HG02571 (cell line): ENCODE measurements at regions not wholly inside any gene's neighbourhood (a gene's known extent, or its start where the extent isn't known, plus 50 kb on each side); places are given as distances from the start of the nearest gene placed in this dataset.

Experiments used
- ATAC-seq: cut with Tn5 transposase; IDR thresholded peaks from one replicate; pipeline ENCODE4 v1.9.1; 2021; ENCODE audit warnings: mild to moderate bottlenecking, moderate library complexity; ENCODE audit not compliant: unreplicated experiment

DNA sequence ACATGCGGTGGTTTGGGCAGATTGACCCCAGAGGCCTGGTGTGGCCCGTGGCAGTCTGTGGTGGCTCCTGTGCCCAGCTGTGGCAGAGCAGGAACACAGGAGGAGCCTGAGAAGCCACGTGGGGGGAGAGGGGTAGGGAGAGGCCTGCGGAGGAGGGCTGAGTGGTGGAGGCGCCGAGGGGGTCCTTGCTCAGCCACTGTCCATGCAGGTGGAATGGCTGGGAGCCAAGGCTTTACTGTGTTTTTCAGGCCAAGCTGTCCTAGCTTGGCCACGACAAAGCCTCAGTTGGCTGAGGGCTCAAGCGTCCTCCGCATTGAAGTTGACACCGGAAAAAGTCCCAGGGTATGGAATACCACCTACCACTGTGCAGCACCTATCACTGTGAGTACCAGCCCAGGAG, 107.0 kb downstream of the VEGFA start:
- no peak for ATAC-seq

DNA sequence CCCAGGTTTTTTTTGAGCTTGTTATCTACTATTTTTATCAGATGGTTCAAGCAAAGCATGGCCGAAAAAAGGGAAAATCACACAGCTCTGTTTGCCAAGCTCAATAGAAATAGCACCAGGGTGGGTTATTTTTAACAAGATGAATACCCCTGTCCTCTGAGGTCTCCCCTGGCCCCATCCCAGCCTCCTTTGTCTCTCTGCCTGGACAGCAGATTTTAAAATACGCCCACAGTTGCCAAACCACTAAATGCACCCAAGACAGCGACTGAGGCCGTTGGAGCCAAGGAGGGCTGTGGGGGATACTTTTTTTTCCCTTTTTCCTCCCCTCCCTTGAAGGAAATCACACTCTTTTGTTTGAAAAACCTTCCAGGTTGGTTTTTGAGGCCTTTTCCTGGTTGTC, 106.6 kb downstream of the VEGFA start:
- ATAC-seq = no peak

DNA sequence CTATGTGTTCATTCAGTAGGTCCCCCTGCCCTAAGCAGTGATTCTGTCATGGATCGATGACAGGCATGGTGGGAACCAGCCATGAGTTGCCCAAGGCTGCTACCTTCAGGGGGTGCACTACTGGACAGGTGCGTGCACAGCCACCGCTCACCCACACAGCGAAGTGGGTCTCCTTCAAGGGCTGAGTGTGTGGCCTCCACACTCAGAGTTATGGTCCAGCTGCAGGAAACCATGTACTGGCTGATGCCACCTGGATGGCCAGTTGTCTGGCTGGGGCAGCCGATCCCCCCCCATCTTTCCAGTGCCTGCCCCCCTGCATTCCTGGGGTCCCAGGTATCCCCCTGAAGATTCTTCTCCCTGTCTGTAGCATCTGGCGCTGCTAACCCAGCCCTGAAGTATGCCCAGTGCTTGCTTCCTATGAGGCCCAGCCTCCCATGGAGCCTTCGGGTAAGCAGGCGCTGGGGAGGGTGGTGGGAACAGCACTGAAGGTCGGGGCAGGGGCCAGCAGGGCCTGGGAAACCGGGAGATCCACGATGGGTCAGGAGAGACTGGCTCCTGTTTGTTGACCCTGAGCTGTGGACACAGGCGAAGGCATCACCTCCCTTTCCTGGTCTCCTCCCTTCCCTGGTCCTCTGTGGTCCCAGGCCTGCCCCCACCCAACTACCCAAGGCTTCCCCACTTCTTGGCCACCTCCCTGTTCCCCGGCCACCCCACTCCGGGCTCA, 106.0 kb downstream of the VEGFA start:
- ATAC-seq = no peak

DNA sequence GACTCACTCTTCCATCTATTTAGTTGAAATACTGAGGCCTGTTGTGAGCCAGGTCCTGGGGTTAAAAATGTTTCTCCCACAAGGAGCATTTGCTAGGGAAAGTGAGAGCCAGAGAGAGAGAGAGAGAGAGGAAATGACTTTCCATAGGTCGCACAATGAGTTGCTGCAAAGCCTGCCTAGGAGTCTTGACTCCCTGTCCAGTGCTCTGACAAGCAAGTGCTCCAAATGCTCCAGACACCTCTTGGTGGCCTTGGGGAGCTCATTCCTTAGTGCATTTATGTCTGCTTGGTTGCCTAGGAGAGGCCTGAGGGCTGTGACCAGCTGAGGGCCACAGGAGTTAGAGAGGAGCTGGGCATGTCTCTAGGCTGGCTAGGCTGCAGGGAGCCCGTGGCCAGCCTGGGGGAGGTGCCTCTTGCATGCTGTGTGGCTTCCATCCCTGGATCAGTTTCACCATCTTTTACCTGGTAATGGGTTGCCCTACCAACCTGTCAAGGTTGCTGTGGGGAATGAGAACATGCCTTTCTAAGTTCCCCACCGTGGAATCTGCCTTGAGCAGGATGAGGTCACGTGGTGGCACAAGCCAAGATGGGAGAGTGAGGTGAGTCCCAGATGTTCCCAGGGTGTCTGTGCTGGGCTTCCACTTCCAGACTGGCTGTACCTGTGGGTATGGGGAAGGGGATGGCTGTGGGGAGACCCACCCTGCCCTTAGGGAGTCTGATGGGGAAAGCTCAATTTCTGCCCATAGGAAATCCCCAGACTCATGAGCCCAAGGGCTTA, 105.0 kb downstream of the VEGFA start:
- no peak for ATAC-seq

DNA sequence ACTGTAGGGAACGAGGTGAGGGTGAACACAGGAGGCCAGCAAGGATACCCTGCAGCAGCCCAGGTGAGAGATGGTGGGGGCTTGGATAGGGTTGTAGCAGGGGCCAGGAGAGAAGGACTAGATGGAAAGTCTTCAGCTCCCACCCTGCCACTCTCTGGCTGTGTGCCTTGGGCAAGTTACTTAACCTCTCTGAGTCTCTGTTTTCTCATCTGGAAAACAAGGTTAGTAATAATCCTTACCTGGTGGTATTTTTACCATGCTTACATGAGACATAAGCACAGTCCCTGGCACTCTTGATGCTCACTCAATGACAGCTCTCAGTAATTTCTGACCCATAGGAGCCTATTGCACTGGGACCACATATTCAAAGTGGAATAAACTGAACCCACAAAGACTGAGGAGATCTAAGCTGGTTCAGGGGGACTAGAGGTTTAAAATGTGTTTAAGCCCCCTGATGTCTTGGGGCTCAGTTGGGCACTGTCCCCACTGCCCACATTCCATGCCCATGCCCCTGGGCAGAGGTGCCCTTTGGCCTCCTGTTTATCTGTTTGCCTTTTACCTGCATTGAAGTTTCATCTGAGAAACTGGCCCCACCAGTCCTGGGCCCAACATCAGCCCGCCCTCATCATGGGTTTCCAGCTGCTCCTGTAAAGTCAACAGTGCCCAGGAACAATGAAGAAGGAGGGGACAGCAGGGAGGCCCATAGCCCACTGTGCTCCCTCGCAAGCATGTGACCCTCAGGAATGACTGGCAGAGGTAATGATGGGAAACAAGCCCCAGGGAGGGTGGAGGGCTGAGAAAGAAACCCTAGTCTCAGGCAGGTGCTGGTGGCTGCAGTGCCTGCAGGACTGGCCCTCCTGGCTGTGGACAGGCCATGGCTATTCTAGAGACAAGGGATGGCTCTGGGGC, 104.0 kb downstream of the VEGFA start:
- ATAC-seq = no peak

DNA sequence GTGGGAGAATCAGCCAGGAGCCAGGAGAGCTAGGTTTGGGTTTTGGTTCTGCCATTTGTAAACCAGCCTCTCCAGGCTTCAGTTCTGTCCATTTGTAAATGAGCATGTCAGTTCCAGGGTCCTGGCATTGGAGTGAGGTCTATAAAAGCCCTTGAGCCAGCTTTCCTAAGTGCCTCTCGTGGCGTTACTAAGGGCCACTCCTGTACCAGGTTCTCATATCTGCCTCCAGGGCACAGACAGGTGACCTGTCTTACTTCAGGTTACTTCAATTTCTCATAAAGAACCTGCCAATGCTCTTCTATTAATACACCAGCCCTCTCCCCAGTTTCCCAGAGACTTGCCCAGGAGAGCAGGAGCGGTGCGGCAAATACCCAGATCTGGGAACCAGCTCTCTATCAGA, 101.9 kb downstream of the VEGFA start:
- ATAC-seq = no peak

DNA sequence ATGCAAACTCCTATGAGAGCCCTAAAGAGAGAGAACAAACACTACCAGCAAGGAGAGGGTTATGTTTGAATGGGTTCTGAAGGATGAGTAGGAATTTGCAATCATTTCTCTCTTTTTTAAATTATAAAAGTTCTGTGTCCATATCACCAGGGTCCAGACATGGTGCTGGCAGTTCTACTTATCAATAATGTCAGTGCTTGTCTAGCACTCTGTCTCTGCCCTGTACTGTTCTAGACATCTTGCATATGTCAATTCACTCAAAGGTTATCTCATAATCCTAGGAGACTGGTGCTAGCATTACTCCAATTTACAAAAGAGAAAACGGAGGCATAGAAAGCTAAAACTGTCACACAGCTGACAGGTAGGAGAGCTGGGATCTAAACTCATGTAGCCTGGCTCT, 101.3 kb downstream of the VEGFA start:
- ATAC-seq = no peak

DNA sequence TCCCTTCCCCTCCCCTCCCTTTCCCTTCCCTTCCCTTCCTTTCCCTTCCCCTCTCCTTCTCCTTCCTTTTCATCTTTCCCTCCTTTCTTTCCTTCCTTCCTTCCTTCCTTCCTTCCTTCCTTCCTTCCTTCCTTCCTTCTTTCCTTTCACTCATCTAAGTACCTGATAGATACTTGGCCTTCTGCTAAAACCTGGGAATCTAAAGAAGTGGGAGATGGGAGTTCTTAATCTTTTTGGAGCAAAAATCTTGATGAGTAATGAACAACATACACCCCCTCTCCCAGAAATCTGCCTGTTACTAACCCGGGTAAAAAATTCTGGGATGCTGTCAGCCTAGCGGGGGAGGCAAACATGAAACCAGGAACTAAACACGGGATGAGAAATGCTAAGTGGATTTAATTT, 100.7 kb downstream of the VEGFA start:
- ATAC-seq = no peak

DNA sequence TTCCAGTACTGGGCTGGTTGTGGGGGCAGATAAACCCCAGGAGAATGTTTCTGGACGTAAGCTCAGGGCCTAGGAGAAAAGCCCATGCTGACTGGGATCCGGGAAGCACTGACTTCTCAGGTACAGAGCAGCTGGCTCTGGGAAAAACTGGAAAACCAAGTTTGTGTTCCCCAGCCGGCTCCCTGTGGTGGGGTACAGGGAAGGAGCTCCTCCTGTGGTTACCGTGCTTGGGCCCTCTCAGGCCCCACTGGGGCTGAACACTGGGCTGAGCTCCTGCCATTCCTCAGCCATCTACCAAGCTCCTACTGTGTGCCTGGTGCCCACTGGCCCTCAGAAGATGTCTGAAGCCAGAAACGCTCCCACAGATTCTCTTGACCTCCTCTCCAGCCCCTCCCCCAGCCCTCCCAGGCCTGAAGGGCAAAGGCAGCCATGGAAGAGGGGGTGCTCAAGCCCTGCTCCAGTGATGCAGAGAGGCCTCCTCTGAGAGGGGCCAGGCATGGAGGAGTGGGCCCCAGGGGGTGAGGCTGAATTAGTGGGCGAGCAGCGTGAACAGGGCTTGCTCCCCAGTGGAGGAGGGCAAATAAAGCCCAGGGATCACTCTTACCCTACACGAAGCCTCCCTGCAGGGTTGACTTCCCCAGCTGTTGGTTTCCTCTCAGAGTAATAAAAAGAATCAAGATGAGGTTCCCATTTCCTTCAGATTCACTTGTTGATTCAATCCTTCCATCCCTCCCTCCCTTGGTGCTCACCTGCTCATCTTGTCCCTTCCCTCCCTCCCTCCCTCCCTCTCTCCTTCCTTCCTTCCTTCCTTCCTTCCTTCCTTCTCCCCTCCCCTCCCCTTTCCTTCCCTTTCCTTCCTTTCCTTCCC, 100.0 kb downstream of the VEGFA start:
- ATAC-seq = no peak

DNA sequence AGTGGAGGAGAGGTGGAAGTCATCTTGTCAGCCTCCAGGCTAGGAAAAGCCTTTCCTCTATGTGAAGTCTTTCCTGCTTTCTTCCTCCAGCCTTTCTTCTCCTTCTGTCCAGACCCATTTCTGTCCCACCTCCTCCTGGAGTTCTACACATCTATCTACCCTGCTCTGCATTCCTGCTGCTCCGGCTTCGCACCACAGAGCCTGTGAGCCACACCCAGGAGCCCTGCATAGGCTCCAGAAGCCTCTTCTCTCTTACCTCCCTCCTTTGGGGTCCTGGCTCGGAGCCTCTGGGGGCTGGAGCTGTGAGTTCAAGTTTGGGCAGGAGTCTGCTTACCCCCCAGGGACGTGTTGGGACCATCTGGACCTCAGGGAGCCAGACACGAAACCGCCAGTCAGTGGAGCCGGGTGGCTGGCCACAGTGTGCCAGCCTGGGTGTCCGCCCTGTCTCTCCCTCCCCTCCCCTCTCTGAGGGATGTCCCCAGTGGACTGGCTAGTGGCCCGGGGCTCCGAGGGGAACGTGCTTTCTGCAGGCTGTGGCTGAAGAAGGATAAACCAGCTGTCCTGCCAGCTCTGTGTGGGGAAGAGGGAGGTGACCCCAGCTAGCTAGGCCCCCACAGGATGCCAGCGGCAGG, 99.2 kb downstream of the VEGFA start:
- ATAC-seq = no peak

DNA sequence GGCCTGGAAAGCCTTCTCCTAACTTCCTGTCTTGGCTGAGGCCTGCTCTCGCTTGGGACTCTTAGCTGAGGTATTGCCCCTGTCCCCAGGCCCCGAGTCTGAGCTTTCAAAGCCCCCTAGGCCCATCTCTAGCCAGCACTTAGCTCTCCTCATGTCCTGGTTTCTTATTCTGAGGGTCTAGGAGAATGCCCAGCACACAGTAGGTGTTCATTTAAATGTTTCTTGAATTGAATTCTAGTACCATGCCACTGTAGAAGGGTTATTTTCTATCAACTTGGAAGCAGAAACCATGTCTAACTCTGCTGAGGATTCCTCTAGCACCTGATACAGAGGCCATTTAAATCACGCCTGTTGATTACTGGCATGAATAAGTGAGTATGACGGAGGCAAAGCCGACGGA, 98.5 kb downstream of the VEGFA start:
- no peak for ATAC-seq

DNA sequence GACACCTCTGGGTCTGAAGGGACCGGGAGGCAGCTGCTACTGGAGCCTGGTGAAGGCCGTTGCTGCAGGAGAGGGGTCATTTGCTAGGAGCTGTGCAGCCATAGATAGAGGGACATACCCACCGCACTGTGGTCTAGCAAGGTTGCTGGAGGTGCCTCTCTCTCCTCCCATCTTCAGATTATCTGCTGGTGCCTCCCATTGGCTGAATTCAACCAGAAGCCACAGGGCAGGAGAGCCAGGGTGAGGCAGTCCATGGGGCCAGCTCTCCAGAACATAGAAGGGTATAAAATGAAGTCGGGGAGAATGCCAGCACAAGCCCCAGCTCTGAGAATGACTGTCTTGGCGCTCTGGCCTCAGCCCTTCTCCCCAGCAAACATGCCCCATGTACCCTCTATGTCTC, 98.0 kb downstream of the VEGFA start:
- no peak for ATAC-seq

DNA sequence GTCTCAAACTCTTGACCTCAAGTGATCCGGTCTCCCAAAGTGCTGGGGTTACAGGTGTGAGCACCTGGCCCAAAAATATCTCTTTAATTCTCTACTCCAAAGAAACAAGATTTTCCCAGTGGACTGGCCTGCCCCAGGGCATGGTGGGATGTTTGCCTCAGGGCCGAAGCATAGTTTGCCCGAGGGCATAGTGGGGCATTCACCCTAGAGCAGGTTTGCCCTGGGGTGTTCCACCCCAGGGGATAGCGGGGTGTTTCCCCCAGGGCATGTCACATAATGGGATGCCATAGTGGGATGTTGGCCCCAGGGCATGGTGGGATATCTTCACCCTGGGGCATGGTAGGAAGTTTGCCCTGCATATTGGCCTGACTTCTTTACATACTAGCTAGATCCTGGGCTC, 97.2 kb downstream of the VEGFA start:
- ATAC-seq = no peak

DNA sequence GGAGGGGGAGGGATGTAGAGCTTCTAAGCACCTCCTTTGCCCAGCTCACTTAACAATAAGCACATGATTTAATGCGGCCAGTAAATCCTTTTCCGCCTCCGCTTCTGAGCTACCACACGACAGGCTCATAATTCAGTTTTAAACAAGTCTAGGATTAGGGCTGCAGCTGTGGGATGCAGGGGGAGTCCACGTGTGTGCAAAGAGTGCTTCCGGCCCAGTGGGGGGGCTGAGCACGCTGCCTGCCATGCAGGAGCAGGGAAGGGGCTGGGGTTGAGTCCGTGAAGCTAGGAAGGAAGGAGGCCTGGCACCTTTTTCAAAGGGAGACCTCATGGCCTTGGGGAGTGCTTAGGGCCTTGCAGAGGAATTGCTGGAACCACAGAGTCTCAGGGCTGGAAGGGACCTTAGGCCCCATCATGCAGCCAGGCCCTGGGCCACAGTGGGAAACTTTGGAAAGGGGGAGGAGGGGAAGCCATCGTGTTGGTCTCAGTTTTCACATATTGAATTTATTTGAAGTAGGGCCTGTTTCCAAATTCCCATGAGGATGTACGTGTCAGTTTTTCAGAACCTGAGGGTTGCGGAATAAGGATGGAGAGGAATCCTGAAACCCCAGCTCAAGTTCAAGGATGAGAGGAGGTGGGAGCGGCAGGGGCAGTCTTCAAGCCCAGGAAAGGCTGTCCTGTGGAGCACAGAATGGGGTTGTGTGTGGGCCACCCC, 96.1 kb downstream of the VEGFA start:
- no peak for ATAC-seq

DNA sequence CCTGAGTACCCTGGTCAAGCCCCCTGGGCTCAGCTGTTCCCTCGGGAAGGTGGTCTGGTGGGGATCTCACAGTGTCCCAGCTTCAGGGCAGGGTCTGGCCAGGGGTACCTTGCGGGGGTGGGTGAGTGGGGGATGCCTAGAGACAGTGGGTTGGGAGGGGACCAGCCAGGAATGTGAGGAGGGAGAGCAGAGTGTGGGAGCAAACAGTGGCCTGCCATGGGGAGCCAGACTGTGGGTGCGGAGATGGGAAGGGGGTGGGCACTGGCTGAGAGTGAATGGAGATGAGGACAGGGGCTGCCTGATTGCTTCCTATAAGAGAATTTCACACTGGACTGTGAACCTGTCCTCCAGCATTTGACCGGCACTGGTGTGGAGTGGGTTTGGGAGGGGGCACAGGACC, 95.1 kb downstream of the VEGFA start:
- no peak for ATAC-seq

DNA sequence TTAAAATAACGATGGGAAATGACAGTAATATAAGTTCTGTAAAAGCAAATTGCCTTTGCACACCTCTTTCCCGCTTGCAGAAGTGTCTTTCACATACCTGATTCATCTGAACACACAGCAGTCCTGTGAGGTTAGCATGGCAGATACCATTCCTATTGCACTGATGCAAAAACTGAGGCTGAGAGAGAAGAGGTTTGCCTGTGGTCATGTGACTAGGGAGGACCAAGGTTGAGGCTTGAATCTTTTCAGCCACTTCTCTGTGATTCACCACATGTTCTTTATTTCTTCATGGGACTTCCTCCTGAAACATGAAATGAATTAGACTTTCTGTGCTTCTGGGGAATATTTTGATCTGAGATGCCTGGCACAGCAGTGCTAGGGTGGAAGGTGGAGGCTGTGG, 92.9 kb downstream of the VEGFA start:
- ATAC-seq = no peak

DNA sequence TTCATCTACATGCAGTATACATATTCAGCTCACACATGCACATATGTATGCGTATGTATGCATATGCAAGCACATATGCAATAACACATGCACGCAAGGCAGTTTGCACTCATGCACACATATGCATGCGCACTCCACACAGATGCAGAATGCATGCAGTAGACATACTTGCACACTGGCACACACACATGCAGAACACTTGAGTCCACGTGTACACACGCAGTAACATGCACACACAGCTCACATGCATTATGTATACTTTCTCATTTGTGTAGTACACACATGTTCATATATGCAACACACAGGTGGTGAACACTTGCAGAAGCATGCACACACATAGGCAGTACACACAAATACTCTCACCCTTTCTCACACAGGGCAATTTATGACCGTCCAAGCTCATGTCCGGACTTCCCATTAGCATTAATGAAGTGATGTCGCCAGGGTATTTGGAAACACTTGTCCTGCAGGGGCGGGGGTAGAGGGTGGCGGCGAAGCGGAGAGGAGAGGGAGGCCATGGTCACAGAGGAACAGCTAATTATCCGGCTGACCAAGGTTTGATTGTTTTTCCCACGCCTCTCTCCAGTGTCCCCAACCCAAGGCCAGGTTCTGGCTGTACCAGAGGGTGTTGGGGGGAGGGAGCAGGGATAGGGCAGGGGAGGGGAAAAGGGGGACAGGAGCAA, 91.3 kb downstream of the VEGFA start:
- no peak for ATAC-seq

DNA sequence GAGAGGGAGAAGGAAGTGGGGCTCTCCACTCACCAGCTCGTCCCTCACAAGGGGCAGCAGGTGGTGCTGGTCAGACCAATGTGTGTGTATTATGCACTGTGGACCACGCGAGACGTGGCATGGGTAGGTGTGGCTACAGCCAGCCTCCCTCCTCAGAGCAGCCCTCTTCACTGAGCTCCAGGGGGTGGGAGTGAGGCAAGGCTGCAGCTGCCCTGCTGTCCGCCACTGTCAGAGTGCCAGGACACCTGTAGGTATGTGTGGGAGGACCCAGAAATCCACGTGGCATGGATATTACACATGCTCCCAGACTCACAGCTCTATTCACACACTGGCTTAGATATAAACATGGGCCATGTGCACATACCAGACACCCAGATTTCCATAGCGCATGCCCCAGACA, 90.3 kb downstream of the VEGFA start:
- ATAC-seq = no peak

DNA sequence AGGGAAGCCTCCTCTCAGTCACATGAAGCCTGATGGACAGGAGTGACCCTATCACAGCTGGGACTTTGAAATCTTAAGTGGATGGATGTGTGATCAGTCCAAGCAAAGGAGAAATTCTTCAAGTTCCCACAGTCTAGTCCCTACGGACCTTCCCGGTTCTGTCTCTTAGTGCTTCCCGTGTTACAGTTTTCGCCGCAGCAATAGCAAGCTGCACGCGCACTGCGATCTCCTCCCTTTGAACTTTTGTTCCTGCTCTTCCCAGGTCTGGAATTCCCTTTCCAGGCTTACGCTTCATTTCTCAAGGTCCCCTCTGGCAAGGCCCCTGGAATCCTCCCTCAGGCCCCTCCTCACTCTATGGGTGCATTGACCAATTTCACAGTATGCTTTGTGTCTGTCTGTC, 89.2 kb downstream of the VEGFA start:
- no peak for ATAC-seq
